ENCODE measurements at regions not wholly inside any gene's neighbourhood (a gene's known extent, or its start where the extent isn't known, plus 50 kb on each side); places are given as distances from the start of the nearest gene placed in this dataset.

- TF ChIP-seq CTCF (IDR thresholded peaks at IDR 0.05) (no peak), POLR2A (IDR thresholded peaks at IDR 0.05) (no peak), EP300 (IDR thresholded peaks at IDR 0.05) (no peak)
These were observed 515.3 kb upstream of the DCC start for GRCh38 chr18:51824746-51825145.

All from ovary (tissue), 3 donors.